MM.1S (cell line): ENCODE measurements at regions not wholly inside any gene's neighbourhood (a gene's known extent, or its start where the extent isn't known, plus 50 kb on each side); places are given as distances from the start of the nearest gene placed in this dataset.

ENCODE experiments used
- CTCF ChIP-seq: fragments of 300-600 bp; sonication (generic); IDR thresholded peaks from 2 replicates; pipeline ENCODE4 v1.5.1; 2016; ENCODE audit warnings: antibody characterized with exemption, low read length, mixed read lengths
- EZH2 ChIP-seq: fragments of 300-600 bp; sonication (generic); optimal IDR thresholded peaks from 2 replicates; pipeline ENCODE3; 2017; ENCODE audit warnings: low read depth, mild to moderate bottlenecking, antibody characterized with exemption, low read length, mixed read lengths
- EZH2phosphoT487 ChIP-seq: fragments of 300-600 bp; sonication (generic); IDR thresholded peaks from 2 replicates; pipeline ENCODE4 v1.6.1; 2018; ENCODE audit warnings: antibody characterized with exemption, low read length

GRCh38 chrX:146881521-146881920, 67.0 kb upstream of the CXorf51A start:
- TF ChIP-seq CTCF: no peak
- TF ChIP-seq EZH2phosphoT487: no peak
- no peak for TF ChIP-seq EZH2
